WTC11 (cell line): ENCODE measurements at regions not wholly inside any gene's neighbourhood (a gene's known extent, or its start where the extent isn't known, plus 50 kb on each side); places are given as distances from the start of the nearest gene placed in this dataset.

ENCODE experiments used
- ATAC-seq: fragments of 200-7000 bp; cut with Tn5 transposase; 2 replicates; pipeline ENCODE4 v1.10.0; 2021; ENCODE audit warnings: mild to moderate bottlenecking, moderate library complexity
- CTCF ChIA-PET: fragments of 300-600 bp; sonication (Branson Sonifier 250); formaldehyde crosslinking; loops from one replicate; lab custom pipeline; 2021; ENCODE audit warnings: antibody characterized with exemption; lab: Charles Lee
- POLR2A ChIA-PET: fragments of 350-600 bp; sonication (Branson Sonifier 250); formaldehyde crosslinking; loops from one replicate; lab custom pipeline; 2021; ENCODE audit warnings: antibody characterized with exemption; lab: Charles Lee
- DNase-seq: peaks from one replicate; pipeline ENCODE4 v3.0.0; 2021; ENCODE audit warnings: low spot score
- H3K27ac Mint-ChIP-seq: 2 replicates; pipeline ENCODE4 v1.8.0; 2021; ENCODE audit warnings: mixed read lengths
- H3K27me3 Mint-ChIP-seq: 2 replicates; pipeline ENCODE4 v1.8.0; 2021; ENCODE audit warnings: low read depth, mild to moderate bottlenecking, moderate library complexity, mixed read lengths
- H3K36me3 Mint-ChIP-seq: 2 replicates; pipeline ENCODE4 v1.8.0; 2021; ENCODE audit warnings: mixed read lengths
- H3K4me1 Mint-ChIP-seq: 2 replicates; pipeline ENCODE4 v1.8.0; 2022; ENCODE audit warnings: mixed read lengths
- H3K4me3 Mint-ChIP-seq: 2 replicates; pipeline ENCODE4 v1.8.0; 2021; ENCODE audit warnings: mild to moderate bottlenecking, moderate library complexity, mixed read lengths
- H3K9me3 Mint-ChIP-seq: 2 replicates; pipeline ENCODE4 v1.8.0; 2021; ENCODE audit warnings: mixed read lengths
- AR ChIP-seq: fragments of 250-450 bp; sonication (Bioruptor Pico); IDR thresholded peaks from 2 replicates; pipeline ENCODE4 v1.9.0; 2021; ENCODE audit warnings: mild to moderate bottlenecking
- ATF2 ChIP-seq: sonication (generic); formaldehyde crosslinking; IDR thresholded peaks from 2 replicates; pipeline ENCODE4 v1.8.1; 2022; ENCODE audit warnings: low read depth, missing genetic modification reagents, borderline replicate concordance
- CREM ChIP-seq: sonication (generic); formaldehyde crosslinking; IDR thresholded peaks from 2 replicates; pipeline ENCODE4 v1.8.1; 2022; ENCODE audit warnings: mild to moderate bottlenecking, missing genetic modification reagents, moderate library complexity
- CTCF ChIP-seq: fragments of 200-600 bp; IDR thresholded peaks from 2 replicates; pipeline ENCODE4 v1.8.0; 2022; ENCODE audit warnings: antibody characterized with exemption
- E2F4 ChIP-seq: sonication (generic); formaldehyde crosslinking; IDR thresholded peaks from 2 replicates; pipeline ENCODE4 v1.8.1; 2022; ENCODE audit warnings: low read depth, mild to moderate bottlenecking, moderate library complexity, missing genetic modification reagents, borderline replicate concordance
- FOXJ3 ChIP-seq: sonication (generic); formaldehyde crosslinking; IDR thresholded peaks from 2 replicates; pipeline ENCODE4 v1.9.0; 2021; ENCODE audit warnings: missing genetic modification reagents, mild to moderate bottlenecking, borderline replicate concordance
- HMGA2 ChIP-seq: fragments of 250-450 bp; sonication (Bioruptor Pico); IDR thresholded peaks from 2 replicates; pipeline ENCODE4 v1.4.0; 2021; ENCODE audit warnings: mild to moderate bottlenecking, moderate library complexity
- MLX ChIP-seq: sonication (generic); formaldehyde crosslinking; IDR thresholded peaks from 2 replicates; pipeline ENCODE4 v1.8.1; 2023; ENCODE audit warnings: mild to moderate bottlenecking, missing genetic modification reagents, moderate library complexity
- MYBL2 ChIP-seq: sonication (generic); formaldehyde crosslinking; IDR thresholded peaks from 2 replicates; pipeline ENCODE4 v1.8.1; 2023; ENCODE audit warnings: mild to moderate bottlenecking, moderate library complexity, missing genetic modification reagents
- NFATC4 ChIP-seq: fragments of 250-450 bp; sonication (Bioruptor Pico); IDR thresholded peaks from 2 replicates; pipeline ENCODE4 v1.9.0; 2021; ENCODE audit warnings: mild to moderate bottlenecking
- NFYB ChIP-seq: sonication (generic); formaldehyde crosslinking; conservative IDR thresholded peaks from 2 replicates; pipeline ENCODE4 v1.8.0; 2022; ENCODE audit warnings: low read depth, missing genetic modification reagents
- PREB ChIP-seq: sonication (generic); formaldehyde crosslinking; IDR thresholded peaks from 2 replicates; pipeline ENCODE4 v1.8.1; 2022; ENCODE audit warnings: mild to moderate bottlenecking, missing genetic modification reagents, moderate library complexity, borderline replicate concordance
- SMAD3 ChIP-seq: sonication (generic); formaldehyde crosslinking; IDR thresholded peaks from 2 replicates; pipeline ENCODE4 v1.8.0; 2022; ENCODE audit warnings: missing genetic modification reagents, mild to moderate bottlenecking, borderline replicate concordance
- SOX15 ChIP-seq: fragments of 250-450 bp; sonication (Bioruptor Pico); IDR thresholded peaks from 2 replicates; pipeline ENCODE4 v1.9.0; 2021; ENCODE audit warnings: mild to moderate bottlenecking
- STAT6 ChIP-seq: sonication (generic); formaldehyde crosslinking; conservative IDR thresholded peaks from 2 replicates; pipeline ENCODE4 v1.8.1; 2023; ENCODE audit warnings: mild to moderate bottlenecking, low read depth, missing genetic modification reagents, moderate library complexity
- USF1 ChIP-seq: sonication (generic); formaldehyde crosslinking; IDR thresholded peaks from 2 replicates; pipeline ENCODE4 v1.8.0; 2022; ENCODE audit warnings: mild to moderate bottlenecking, missing genetic modification reagents
- ZNF423 ChIP-seq: fragments of 250-450 bp; sonication (Bioruptor Pico); IDR thresholded peaks from 2 replicates; pipeline ENCODE4 v2.1.2; 2022; ENCODE audit warnings: mild to moderate bottlenecking, moderate library complexity
- ZNF512 ChIP-seq: sonication (generic); formaldehyde crosslinking; IDR thresholded peaks from 2 replicates; pipeline ENCODE4 v1.8.1; 2022; ENCODE audit warnings: missing genetic modification reagents, borderline replicate concordance

GRCh38 chr7:115273139-115273772 is 351.4 kb downstream of the MDFIC start:
- no peaks in the 10 kb centered on the region for H3K9me3 Mint-ChIP-seq
- no peak overlapping the region for H3K4me3 Mint-ChIP-seq
- ATAC-seq (no peak), DNase-seq (no peak)
- TF ChIP-seq MYBL2 (CRISPR knock-in tag) (no peak), ATF2 (CRISPR knock-in tag) (no peak), E2F4 (CRISPR knock-in tag) (no peak), HMGA2 (CRISPR knock-in tag) (no peak), USF1 (CRISPR knock-in tag) (no peak), SMAD3 (CRISPR knock-in tag) (no peak), FOXJ3 (CRISPR knock-in tag) (no peak), CREM (CRISPR knock-in tag) (no peak), ZNF423 (no peak), STAT6 (CRISPR knock-in tag) (no peak), NFYB (CRISPR knock-in tag) (no peak), CTCF (no peak), ZNF512 (CRISPR knock-in tag) (no peak), PREB (CRISPR knock-in tag) (no peak), MLX (no peak), SOX15 (CRISPR knock-in tag) (no peak), NFATC4 (CRISPR knock-in tag) (no peak), AR (CRISPR knock-in tag) (no peak)
- no peaks in the 10 kb centered on the region for H3K36me3 Mint-ChIP-seq
- no peaks in the 10 kb centered on the region for H3K4me1 Mint-ChIP-seq
- ChIA-PET POLR2A (interaction anchor here (0.5 kb wide), 1 partner anchor 290 kb away, joined by 3 read pairs; no protein-coding TSS in a partner anchor), CTCF (no interaction called here)
- H3K27ac Mint-ChIP-seq: no peak overlapping the region
- H3K27me3 Mint-ChIP-seq: no peaks in the 10 kb centered on the region
